Neural cell (in vitro differentiated cells): ENCODE measurements at regions not wholly inside any gene's neighbourhood (a gene's known extent, or its start where the extent isn't known, plus 50 kb on each side); places are given as distances from the start of the nearest gene placed in this dataset.

Experiments
- H2AFZ ChIP-seq: fragments of 200-600, 300-800 bp; sonication (generic), shearing (Covaris generic); 2 replicates; pipeline ENCODE4 v1.6.0; 2014; ENCODE audit warnings: low read depth, mild to moderate bottlenecking, antibody characterized with exemption, low read length, moderate library complexity
- H3F3A ChIP-seq: fragments of 200-600 bp; shearing (Covaris generic); 2 replicates; pipeline ENCODE4 v1.6.1; 2016; ENCODE audit warnings: mild to moderate bottlenecking, moderate library complexity, mixed read lengths, antibody characterized with exemption, low read length; ENCODE audit not compliant: insufficient read depth, poor library complexity, severe bottlenecking
- H3K27ac ChIP-seq: fragments of 200-600, 300-800 bp; sonication (generic), shearing (Covaris generic); 2 replicates; pipeline ENCODE4 v1.5.1; 2014; ENCODE audit warnings: mild to moderate bottlenecking, low read length, moderate library complexity
- H3K27me3 ChIP-seq: fragments of 300-800, 200-600 bp; sonication (generic), shearing (Covaris generic); 2 replicates; pipeline ENCODE4 v1.6.0; 2014; ENCODE audit warnings: mild to moderate bottlenecking, low read depth, low read length, moderate library complexity; ENCODE audit not compliant: insufficient read depth
- H3K36me3 ChIP-seq: fragments of 300-800, 200-600 bp; sonication (generic), shearing (Covaris generic); 2 replicates; pipeline ENCODE4 v1.5.1; 2014; ENCODE audit warnings: mild to moderate bottlenecking, antibody characterized with exemption, low read length, moderate library complexity; ENCODE audit not compliant: insufficient read depth
- H3K4me2 ChIP-seq: fragments of 300-800, 200-600 bp; sonication (generic), shearing (Covaris generic); 2 replicates; pipeline ENCODE4 v1.6.0; 2014; ENCODE audit warnings: mild to moderate bottlenecking, low read length
- H3K4me3 ChIP-seq: fragments of 300-800, 200-600 bp; sonication (generic), shearing (Covaris generic); 2 replicates; pipeline ENCODE4 v1.5.1; 2014; ENCODE audit warnings: mild to moderate bottlenecking, low read length, moderate library complexity
- H3K79me2 ChIP-seq: fragments of 200-600 bp; shearing (Covaris generic); replicated peaks from 2 replicates; pipeline ENCODE4 v1.6.0; 2014; ENCODE audit warnings: mild to moderate bottlenecking, low read length, moderate library complexity; ENCODE audit not compliant: insufficient read depth
- H3K9ac ChIP-seq: fragments of 300-800, 200-600 bp; sonication (generic), shearing (Covaris generic); 2 replicates; pipeline ENCODE4 v1.6.1; 2016; ENCODE audit warnings: mild to moderate bottlenecking, low read length, mixed read lengths
- H3K9me2 ChIP-seq: fragments of 200-600 bp; shearing (Covaris generic); 2 replicates; pipeline ENCODE4 v1.6.1; 2016; ENCODE audit warnings: mild to moderate bottlenecking, low read length, mixed read lengths; ENCODE audit not compliant: insufficient read depth
- H3K9me3 ChIP-seq: fragments of 200-600, 300-800 bp; sonication (generic), shearing (Covaris generic); 2 replicates; pipeline ENCODE4 v1.6.1; 2016; ENCODE audit warnings: mild to moderate bottlenecking, mixed run types, low read length, moderate library complexity, mixed read lengths
- H4K20me1 ChIP-seq: fragments of 200-600 bp; shearing (Covaris generic); 2 replicates; pipeline ENCODE4 v1.6.1; 2016; ENCODE audit warnings: mild to moderate bottlenecking, mixed run types; ENCODE audit not compliant: insufficient read depth
- CTCF ChIP-seq: fragments of 450-650 bp; IDR thresholded peaks from 2 replicates; pipeline ENCODE4 v1.5.1; 2014; ENCODE audit warnings: antibody characterized with exemption, mild to moderate bottlenecking, moderate library complexity; ENCODE audit not compliant: poor library complexity, severe bottlenecking
- EP300 ChIP-seq: fragments of 450-650 bp; conservative IDR thresholded peaks from 2 replicates; pipeline ENCODE4 v1.6.1; 2014; ENCODE audit warnings: antibody characterized with exemption, mild to moderate bottlenecking, moderate library complexity; ENCODE audit not compliant: poor library complexity, severe bottlenecking
- EZH2 ChIP-seq: fragments of 200-600, 300-800 bp; shearing (Covaris generic), sonication (generic); IDR thresholded peaks from 2 replicates; pipeline ENCODE4 v1.6.1; 2014; ENCODE audit warnings: antibody characterized with exemption, low read length, borderline replicate concordance, mild to moderate bottlenecking; ENCODE audit not compliant: insufficient read depth, poor library complexity, severe bottlenecking
- MXI1 ChIP-seq: fragments of 450-650 bp; conservative IDR thresholded peaks from 2 replicates; pipeline ENCODE4 v1.6.1; 2014; ENCODE audit warnings: antibody characterized with exemption, mild to moderate bottlenecking; ENCODE audit not compliant: poor library complexity, severe bottlenecking
- POLR2AphosphoS5 ChIP-seq: IDR thresholded peaks from 2 replicates; pipeline ENCODE4 v1.6.1; 2012
- RAD21 ChIP-seq: fragments of 450-650 bp; conservative IDR thresholded peaks from 2 replicates; pipeline ENCODE4 v1.6.1; 2014; ENCODE audit warnings: antibody characterized with exemption, mild to moderate bottlenecking, moderate library complexity
- SMC3 ChIP-seq: fragments of 450-650 bp; conservative IDR thresholded peaks from 2 replicates; pipeline ENCODE4 v1.6.1; 2014; ENCODE audit warnings: antibody characterized with exemption, mild to moderate bottlenecking, moderate library complexity; ENCODE audit not compliant: poor library complexity
- TAF1 ChIP-seq: IDR thresholded peaks from 2 replicates; pipeline ENCODE4 v1.6.1; 2012; ENCODE audit warnings: low read depth
- TF ChIP-seq, protein P1 (sequence below): IDR thresholded peaks from 2 replicates; pipeline ENCODE4 v1.6.1; 2012; ENCODE audit warnings: borderline replicate concordance

DNA sequence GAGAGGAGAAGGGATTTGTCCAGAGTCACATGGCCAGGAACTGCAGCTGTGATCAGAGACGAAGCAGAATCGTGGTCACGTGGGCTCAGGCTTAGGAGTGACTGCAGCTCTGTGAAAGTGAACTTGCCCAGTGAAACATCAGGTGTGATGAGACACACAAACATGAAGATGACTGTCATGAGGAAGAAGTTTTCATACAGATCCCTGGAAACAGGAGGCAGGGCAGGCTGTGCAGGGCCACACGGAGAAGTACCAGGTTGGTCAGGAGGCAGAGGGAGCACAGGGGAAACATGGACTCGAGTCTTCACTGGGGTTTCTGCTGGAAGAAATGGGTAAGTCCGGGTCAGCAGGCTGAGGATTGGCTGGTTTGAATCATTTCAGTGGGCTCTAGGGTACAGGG lies 64.1 kb downstream of the BARX1 start:
- Histone ChIP-seq H3K79me2 (no peaks in the 10 kb centered on the region), H3K27ac (no peak overlapping the region), H2AFZ (no peak overlapping the region), H3K4me3 (no peak overlapping the region), H3K9me3 (no peaks in the 10 kb centered on the region), H3K9ac (no peak overlapping the region), H4K20me1 (no peaks in the 10 kb centered on the region), H3K36me3 (no peaks in the 10 kb centered on the region), H3K27me3 (no peaks in the 10 kb centered on the region), H3K4me2 (no peak overlapping the region), H3K9me2 (no peaks in the 10 kb centered on the region), H3F3A (no peaks in the 10 kb centered on the region)
- TF ChIP-seq, protein P1, sequence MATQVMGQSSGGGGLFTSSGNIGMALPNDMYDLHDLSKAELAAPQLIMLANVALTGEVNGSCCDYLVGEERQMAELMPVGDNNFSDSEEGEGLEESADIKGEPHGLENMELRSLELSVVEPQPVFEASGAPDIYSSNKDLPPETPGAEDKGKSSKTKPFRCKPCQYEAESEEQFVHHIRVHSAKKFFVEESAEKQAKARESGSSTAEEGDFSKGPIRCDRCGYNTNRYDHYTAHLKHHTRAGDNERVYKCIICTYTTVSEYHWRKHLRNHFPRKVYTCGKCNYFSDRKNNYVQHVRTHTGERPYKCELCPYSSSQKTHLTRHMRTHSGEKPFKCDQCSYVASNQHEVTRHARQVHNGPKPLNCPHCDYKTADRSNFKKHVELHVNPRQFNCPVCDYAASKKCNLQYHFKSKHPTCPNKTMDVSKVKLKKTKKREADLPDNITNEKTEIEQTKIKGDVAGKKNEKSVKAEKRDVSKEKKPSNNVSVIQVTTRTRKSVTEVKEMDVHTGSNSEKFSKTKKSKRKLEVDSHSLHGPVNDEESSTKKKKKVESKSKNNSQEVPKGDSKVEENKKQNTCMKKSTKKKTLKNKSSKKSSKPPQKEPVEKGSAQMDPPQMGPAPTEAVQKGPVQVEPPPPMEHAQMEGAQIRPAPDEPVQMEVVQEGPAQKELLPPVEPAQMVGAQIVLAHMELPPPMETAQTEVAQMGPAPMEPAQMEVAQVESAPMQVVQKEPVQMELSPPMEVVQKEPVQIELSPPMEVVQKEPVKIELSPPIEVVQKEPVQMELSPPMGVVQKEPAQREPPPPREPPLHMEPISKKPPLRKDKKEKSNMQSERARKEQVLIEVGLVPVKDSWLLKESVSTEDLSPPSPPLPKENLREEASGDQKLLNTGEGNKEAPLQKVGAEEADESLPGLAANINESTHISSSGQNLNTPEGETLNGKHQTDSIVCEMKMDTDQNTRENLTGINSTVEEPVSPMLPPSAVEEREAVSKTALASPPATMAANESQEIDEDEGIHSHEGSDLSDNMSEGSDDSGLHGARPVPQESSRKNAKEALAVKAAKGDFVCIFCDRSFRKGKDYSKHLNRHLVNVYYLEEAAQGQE, result no peak
- TF ChIP-seq CTCF (no peak), TAF1 (no peak), EP300 (no peak), RAD21 (no peak), EZH2 (no peak), SMC3 (no peak), MXI1 (no peak), POLR2AphosphoS5 (no peak)

DNA sequence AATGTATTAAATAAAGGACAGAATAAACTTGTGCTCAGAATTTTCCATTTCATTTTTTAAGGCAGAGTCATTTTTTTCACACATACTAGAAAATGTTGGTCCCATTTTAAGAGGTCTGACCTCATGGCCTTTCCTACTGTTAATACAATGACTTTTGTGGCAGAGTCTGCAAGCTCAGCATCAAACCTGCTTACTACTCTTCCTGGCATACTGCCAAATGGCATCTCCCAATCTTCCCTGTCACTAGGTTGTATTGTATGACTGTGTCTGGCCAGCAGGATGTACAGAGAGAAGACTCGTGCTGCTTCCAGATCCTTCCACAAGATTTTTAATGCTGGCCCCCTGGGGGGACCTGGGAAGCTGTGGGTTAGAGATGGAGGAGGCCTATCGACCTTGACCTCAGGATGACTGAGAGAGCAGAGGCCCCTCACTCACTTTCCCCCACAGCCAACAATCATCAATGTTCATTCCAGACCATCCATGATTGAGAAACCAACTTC lies 64.7 kb downstream of the BARX1 start:
- no peak overlapping the region for H3K4me3 ChIP-seq

More for the DNA sequence above, 64.7 kb downstream of the BARX1 start:
- Histone ChIP-seq H3K79me2 (no peaks in the 10 kb centered on the region), H3K27me3 (no peaks in the 10 kb centered on the region), H3K4me2 (no peak overlapping the region), H3K9ac (no peak overlapping the region), H3K27ac (no peak overlapping the region), H3F3A (no peaks in the 10 kb centered on the region), H3K9me2 (no peaks in the 10 kb centered on the region), H3K36me3 (no peaks in the 10 kb centered on the region), H3K9me3 (no peaks in the 10 kb centered on the region), H2AFZ (no peak overlapping the region), H4K20me1 (no peaks in the 10 kb centered on the region)
- TF ChIP-seq EZH2 (no peak), EP300 (no peak), CTCF (no peak), SMC3 (no peak), POLR2AphosphoS5 (no peak), MXI1 (no peak)
- TF ChIP-seq, protein P1, result no peak
